ENCODE measurements at regions not wholly inside any gene's neighbourhood (a gene's known extent, or its start where the extent isn't known, plus 50 kb on each side); places are given as distances from the start of the nearest gene placed in this dataset.

- DNase-seq, result no peak
- intact Hi-C loops (cut with DNase I; ENCODE audit: low total_unique reads), result no loop called here
- Histone ChIP-seq H3K27ac (no peak overlapping the region), H3K4me1 (no peaks in the 10 kb centered on the region), H3K27me3 (no peaks in the 10 kb centered on the region), H3K9me3 (no peaks in the 10 kb centered on the region), H3K36me3 (no peaks in the 10 kb centered on the region), H3K4me3 (no peak overlapping the region)
- TF ChIP-seq POLR2AphosphoS5 (IDR thresholded peaks at IDR 0.05) (no peak), CTCF (IDR thresholded peaks at IDR 0.05) (no peak), POLR2A (IDR thresholded peaks at IDR 0.05) (no peak), EP300 (IDR thresholded peaks at IDR 0.05) (no peak)
- WGBS, 5 donors, result 63 to 89% (median 76%) methylated on average over 6 of the region's 6 CpGs
These were observed 632.7 kb downstream of the KLHL13 start for GRCh38 chrX:117483950-117484349.

- intact Hi-C loops (cut with DNase I; ENCODE audit: low total_unique reads), result no loop called here
- DNase-seq, result no peak
- H3K9me3 ChIP-seq, result peaks cover 0 to 29% (median 10%) of the 10 kb centered on the region in 4 donors
- H3K36me3 ChIP-seq, result no peaks in the 10 kb centered on the region
- H3K4me1 ChIP-seq, result no peaks in the 10 kb centered on the region
- H3K27me3 ChIP-seq, result no peaks in the 10 kb centered on the region
- TF ChIP-seq POLR2AphosphoS5 (IDR thresholded peaks at IDR 0.05) (no peak), CTCF (IDR thresholded peaks at IDR 0.05) (no peak), EP300 (IDR thresholded peaks at IDR 0.05) (no peak), POLR2A (IDR thresholded peaks at IDR 0.05) (no peak)
- no peak overlapping the region for H3K4me3 ChIP-seq
- 65 to 100% (median 83%) methylated on average over 1 of the region's 1 CpG; no CpG with 5 or more reads in 1 of the 5 donors for WGBS, 5 donors
- no peak overlapping the region for H3K27ac ChIP-seq
These were observed 658.2 kb downstream of the KLHL13 start for GRCh38 chrX:117458243-117458968.

- DNase-seq, result no peak
- H3K4me3 ChIP-seq, result no peak overlapping the region
- no peaks in the 10 kb centered on the region for H3K4me1 ChIP-seq
- intact Hi-C loops (cut with DNase I; ENCODE audit: low total_unique reads), result no loop called here
- no peak overlapping the region for H3K27ac ChIP-seq
- peaks cover 0 to 9% (median 4%) of the 10 kb centered on the region in 4 donors for H3K9me3 ChIP-seq
- H3K36me3 ChIP-seq, result no peaks in the 10 kb centered on the region
- 64 to 88% (median 77%) methylated on average over 3 of the region's 3 CpGs for whole genome bisulfite sequencing, 5 donors
- no peaks in the 10 kb centered on the region for H3K27me3 ChIP-seq
- TF ChIP-seq POLR2A (IDR thresholded peaks at IDR 0.05) (no peak), POLR2AphosphoS5 (IDR thresholded peaks at IDR 0.05) (no peak), EP300 (IDR thresholded peaks at IDR 0.05) (no peak), CTCF (IDR thresholded peaks at IDR 0.05) (no peak)
These were observed 660.8 kb downstream of the KLHL13 start for GRCh38 chrX:117455787-117456186.

GRCh38 chrX:117429501-117429900, 687.1 kb downstream of the KLHL13 start:
- Histone ChIP-seq H3K27ac (no peak overlapping the region), H3K4me3 (no peak overlapping the region), H3K36me3 (no peaks in the 10 kb centered on the region), H3K27me3 (no peaks in the 10 kb centered on the region), H3K4me1 (no peaks in the 10 kb centered on the region), H3K9me3 (peaks cover 0 to 4% (median 0%) of the 10 kb centered on the region in 4 donors)
- TF ChIP-seq EP300 (IDR thresholded peaks at IDR 0.05) (no peak), POLR2A (IDR thresholded peaks at IDR 0.05) (no peak), POLR2AphosphoS5 (IDR thresholded peaks at IDR 0.05) (no peak), CTCF (IDR thresholded peaks at IDR 0.05) (no peak)
- intact Hi-C loops (cut with DNase I; ENCODE audit: low total_unique reads), result no loop called here
- no peak for DNase-seq
- WGBS, 5 donors, result 57 to 69% (median 61%) methylated on average over 2 of the region's 2 CpGs

Data from stomach (tissue), 8 donors.